ENCODE measurements at regions not wholly inside any gene's neighbourhood (a gene's known extent, or its start where the extent isn't known, plus 50 kb on each side); places are given as distances from the start of the nearest gene placed in this dataset.

DNA sequence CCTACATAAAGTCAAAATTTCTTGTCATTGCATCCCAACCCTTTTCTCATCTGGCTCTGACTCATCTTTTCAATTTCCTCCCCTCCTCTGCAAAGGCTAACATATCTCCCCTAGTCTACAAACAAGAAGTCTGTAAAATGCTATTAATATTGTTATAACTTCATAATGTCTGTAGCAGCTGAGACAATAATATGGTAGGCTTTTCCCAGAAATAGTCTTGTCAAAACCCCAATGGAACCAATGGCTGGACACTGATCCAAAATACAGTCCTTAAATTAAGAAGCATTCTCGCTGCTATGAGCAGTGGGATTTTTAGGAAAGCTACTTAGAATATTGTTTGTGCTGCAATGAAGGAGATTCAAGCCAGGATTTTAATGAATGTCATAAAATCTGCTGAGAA lies 131.4 kb downstream of the KLHL28 start:
- TF ChIP-seq, protein P1, sequence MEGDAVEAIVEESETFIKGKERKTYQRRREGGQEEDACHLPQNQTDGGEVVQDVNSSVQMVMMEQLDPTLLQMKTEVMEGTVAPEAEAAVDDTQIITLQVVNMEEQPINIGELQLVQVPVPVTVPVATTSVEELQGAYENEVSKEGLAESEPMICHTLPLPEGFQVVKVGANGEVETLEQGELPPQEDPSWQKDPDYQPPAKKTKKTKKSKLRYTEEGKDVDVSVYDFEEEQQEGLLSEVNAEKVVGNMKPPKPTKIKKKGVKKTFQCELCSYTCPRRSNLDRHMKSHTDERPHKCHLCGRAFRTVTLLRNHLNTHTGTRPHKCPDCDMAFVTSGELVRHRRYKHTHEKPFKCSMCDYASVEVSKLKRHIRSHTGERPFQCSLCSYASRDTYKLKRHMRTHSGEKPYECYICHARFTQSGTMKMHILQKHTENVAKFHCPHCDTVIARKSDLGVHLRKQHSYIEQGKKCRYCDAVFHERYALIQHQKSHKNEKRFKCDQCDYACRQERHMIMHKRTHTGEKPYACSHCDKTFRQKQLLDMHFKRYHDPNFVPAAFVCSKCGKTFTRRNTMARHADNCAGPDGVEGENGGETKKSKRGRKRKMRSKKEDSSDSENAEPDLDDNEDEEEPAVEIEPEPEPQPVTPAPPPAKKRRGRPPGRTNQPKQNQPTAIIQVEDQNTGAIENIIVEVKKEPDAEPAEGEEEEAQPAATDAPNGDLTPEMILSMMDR (IDR thresholded peaks at IDR 0.05; ENCODE audit: insufficient read depth, low read length): no peak
- TF ChIP-seq, protein P2, sequence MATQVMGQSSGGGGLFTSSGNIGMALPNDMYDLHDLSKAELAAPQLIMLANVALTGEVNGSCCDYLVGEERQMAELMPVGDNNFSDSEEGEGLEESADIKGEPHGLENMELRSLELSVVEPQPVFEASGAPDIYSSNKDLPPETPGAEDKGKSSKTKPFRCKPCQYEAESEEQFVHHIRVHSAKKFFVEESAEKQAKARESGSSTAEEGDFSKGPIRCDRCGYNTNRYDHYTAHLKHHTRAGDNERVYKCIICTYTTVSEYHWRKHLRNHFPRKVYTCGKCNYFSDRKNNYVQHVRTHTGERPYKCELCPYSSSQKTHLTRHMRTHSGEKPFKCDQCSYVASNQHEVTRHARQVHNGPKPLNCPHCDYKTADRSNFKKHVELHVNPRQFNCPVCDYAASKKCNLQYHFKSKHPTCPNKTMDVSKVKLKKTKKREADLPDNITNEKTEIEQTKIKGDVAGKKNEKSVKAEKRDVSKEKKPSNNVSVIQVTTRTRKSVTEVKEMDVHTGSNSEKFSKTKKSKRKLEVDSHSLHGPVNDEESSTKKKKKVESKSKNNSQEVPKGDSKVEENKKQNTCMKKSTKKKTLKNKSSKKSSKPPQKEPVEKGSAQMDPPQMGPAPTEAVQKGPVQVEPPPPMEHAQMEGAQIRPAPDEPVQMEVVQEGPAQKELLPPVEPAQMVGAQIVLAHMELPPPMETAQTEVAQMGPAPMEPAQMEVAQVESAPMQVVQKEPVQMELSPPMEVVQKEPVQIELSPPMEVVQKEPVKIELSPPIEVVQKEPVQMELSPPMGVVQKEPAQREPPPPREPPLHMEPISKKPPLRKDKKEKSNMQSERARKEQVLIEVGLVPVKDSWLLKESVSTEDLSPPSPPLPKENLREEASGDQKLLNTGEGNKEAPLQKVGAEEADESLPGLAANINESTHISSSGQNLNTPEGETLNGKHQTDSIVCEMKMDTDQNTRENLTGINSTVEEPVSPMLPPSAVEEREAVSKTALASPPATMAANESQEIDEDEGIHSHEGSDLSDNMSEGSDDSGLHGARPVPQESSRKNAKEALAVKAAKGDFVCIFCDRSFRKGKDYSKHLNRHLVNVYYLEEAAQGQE (IDR thresholded peaks at IDR 0.05; ENCODE audit: insufficient replicate concordance, low read depth): no peak
- TF ChIP-seq POLR2AphosphoS5 (IDR thresholded peaks at IDR 0.05; ENCODE audit: low read depth): no peak
- no peak for TF ChIP-seq GABPA (IDR thresholded peaks at IDR 0.05; ENCODE audit: low read depth)
- TF ChIP-seq SPI1 (IDR thresholded peaks at IDR 0.05; ENCODE audit: borderline replicate concordance, low read depth): no peak

Data from HL-60 (cell line).